GM12878 (cell line): ENCODE measurements at regions not wholly inside any gene's neighbourhood (a gene's known extent, or its start where the extent isn't known, plus 50 kb on each side); places are given as distances from the start of the nearest gene placed in this dataset.

Source experiments
- BRCA1 ChIP-seq: IDR thresholded peaks from 2 replicates; pipeline ENCODE4 v1.6.1; 2011; ENCODE audit warnings: low read depth, low read length, improper control_type of control experiment
- CEBPB ChIP-seq, 2 experiments: fragments of 150-350 bp in 1 of 2; IDR thresholded peaks; 2 replicates each; pipeline ENCODE4 v1.6.1; 2012 to 2014; ENCODE audit warnings: low read depth in 2 of 2, low read length in 2 of 2, borderline replicate concordance in 1 of 2, inconsistent platforms in 1 of 2
- EZH2 ChIP-seq: IDR thresholded peaks from 2 replicates; pipeline ENCODE4 v1.6.1; 2012; ENCODE audit warnings: low read depth, mild to moderate bottlenecking, control low read depth, inconsistent platforms, low read length, borderline replicate concordance; ENCODE audit not compliant: control insufficient read depth
- POLR2AphosphoS5 ChIP-seq: IDR thresholded peaks from 2 replicates; pipeline ENCODE4 v1.6.1; 2011; ENCODE audit warnings: mild to moderate bottlenecking, low read length, inconsistent platforms
- RCOR1 ChIP-seq: conservative IDR thresholded peaks from 2 replicates; pipeline ENCODE4 v1.6.1; 2012; ENCODE audit warnings: low read depth, low read length, improper control_type of control experiment
- TAF1 ChIP-seq: IDR thresholded peaks from 2 replicates; pipeline ENCODE4 v1.6.1; 2011; ENCODE audit warnings: mild to moderate bottlenecking, low read depth, low read length, borderline replicate concordance
- ZZZ3 ChIP-seq: IDR thresholded peaks from 2 replicates; pipeline ENCODE4 v1.6.1; 2011; ENCODE audit warnings: low read depth; ENCODE audit not compliant: control insufficient read depth, insufficient read length
- TF ChIP-seq, protein P1 (sequence below), 3 experiments: IDR thresholded peaks in 2 of 3; conservative IDR thresholded peaks in 1 of 3; 2 replicates each; pipeline ENCODE4 v1.5.1; 2011; ENCODE audit warnings: low read depth in 3 of 3, low read length in 3 of 3, mild to moderate bottlenecking in 3 of 3, control low read depth in 2 of 3, moderate library complexity in 2 of 3, inconsistent platforms in 1 of 3, mixed read lengths in 1 of 3; ENCODE audit not compliant: control insufficient read depth in 2 of 3, insufficient read depth in 1 of 3; ENCODE audit errors: extremely low read depth in 1 of 3

DNA sequence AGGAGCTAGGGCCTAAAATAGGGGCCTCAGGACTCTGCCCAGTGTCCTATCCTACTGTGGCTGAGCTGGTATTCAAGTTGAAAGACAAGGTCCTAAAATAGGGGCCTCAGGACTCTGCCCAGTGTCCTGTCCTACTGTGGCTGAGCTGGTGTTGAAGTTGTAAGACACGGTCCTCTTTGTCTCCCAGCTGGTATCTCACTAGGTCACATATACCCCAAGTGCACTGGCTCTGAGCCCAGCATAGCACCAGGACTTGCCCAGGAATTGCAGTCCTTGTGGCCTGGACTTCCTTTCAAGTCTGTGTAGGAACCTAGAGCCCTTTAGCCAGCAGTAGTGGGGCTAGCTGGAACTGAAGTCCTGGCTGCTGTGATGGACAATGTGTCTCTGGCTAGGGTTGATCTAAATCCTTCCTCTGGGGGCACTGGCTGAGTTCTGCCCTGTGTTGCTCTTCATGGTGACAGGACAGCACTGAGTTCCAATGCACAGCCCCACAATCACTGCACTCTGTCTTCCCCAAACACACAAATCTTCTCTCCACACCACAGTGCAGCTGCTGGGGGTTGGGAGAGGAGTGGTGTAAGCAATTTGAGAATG lies 260.5 kb downstream of the HAPSTR1 start:
- no peak for TF ChIP-seq RCOR1
- no peak for TF ChIP-seq EZH2
- TF ChIP-seq, protein P1, sequence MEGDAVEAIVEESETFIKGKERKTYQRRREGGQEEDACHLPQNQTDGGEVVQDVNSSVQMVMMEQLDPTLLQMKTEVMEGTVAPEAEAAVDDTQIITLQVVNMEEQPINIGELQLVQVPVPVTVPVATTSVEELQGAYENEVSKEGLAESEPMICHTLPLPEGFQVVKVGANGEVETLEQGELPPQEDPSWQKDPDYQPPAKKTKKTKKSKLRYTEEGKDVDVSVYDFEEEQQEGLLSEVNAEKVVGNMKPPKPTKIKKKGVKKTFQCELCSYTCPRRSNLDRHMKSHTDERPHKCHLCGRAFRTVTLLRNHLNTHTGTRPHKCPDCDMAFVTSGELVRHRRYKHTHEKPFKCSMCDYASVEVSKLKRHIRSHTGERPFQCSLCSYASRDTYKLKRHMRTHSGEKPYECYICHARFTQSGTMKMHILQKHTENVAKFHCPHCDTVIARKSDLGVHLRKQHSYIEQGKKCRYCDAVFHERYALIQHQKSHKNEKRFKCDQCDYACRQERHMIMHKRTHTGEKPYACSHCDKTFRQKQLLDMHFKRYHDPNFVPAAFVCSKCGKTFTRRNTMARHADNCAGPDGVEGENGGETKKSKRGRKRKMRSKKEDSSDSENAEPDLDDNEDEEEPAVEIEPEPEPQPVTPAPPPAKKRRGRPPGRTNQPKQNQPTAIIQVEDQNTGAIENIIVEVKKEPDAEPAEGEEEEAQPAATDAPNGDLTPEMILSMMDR (IDR thresholded peaks at IDR 0.05 in 2 of 3, conservative IDR thresholded peaks at IDR 0.05 in 1 of 3; ENCODE audit: control insufficient read depth in 2 of 3, extremely low read depth in 1 of 3, insufficient read depth in 1 of 3, low read depth in 3 of 3, low read length in 3 of 3): no peak
- TF ChIP-seq BRCA1: no peak
- TF ChIP-seq ZZZ3: no peak
- no peak for TF ChIP-seq POLR2AphosphoS5
- TF ChIP-seq CEBPB (IDR thresholded peaks at IDR 0.05; ENCODE audit: borderline replicate concordance in 1 of 2, low read depth in 2 of 2, low read length in 2 of 2): no peak
- TF ChIP-seq TAF1: no peak
